HG02938 (cell line): ENCODE measurements at regions not wholly inside any gene's neighbourhood (a gene's known extent, or its start where the extent isn't known, plus 50 kb on each side); places are given as distances from the start of the nearest gene placed in this dataset.
"Not testable (repeated sequence)": the region's sequence is repeated elsewhere in the genome, so short reads cannot be mapped to it uniquely, and the experiment has no call there.

Experiments
- ATAC-seq: cut with Tn5 transposase; IDR thresholded peaks from one replicate; pipeline ENCODE4 v1.9.1; 2021; ENCODE audit warnings: mild to moderate bottlenecking, moderate library complexity; ENCODE audit not compliant: unreplicated experiment

DNA sequence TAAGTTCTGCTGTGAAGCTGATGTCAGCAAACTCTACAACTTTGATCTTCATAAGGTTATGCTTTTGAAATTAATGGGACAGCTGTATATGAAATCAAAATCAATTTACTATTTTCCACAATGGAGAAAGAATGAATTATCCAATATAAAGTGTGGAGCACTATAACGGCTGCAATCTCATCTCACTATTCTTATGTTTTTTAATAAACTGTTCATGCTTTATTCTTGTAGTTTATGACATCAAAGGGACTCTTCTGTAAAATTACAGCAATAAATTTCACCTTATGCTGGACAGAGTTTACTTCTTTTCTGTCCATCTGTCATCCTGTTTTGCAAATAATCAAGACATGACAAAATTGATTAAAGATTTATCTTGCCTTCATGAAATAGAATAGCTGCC lies 192.5 kb downstream of the TECRL start:
- ATAC-seq = no peak

DNA sequence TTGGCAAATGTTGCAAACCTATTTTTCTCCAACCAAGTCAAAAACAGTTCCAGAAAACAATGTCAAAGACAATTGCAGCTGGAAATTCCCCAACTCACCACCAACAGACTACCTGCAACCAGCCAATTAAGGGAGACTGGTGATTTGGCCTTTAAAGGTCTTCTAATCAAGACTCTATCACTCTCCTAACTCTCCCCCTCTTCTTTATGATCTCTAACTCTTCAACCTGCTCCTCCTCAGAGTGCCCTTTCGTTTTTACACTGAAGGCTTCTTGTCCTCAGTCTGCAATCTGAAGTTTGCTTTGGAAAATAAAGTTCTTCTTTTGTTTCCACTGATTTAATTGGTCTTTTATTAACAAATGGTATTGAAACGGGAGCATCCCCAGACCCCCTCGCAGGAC lies 203.9 kb downstream of the TECRL start:
- ATAC-seq = no peak

DNA sequence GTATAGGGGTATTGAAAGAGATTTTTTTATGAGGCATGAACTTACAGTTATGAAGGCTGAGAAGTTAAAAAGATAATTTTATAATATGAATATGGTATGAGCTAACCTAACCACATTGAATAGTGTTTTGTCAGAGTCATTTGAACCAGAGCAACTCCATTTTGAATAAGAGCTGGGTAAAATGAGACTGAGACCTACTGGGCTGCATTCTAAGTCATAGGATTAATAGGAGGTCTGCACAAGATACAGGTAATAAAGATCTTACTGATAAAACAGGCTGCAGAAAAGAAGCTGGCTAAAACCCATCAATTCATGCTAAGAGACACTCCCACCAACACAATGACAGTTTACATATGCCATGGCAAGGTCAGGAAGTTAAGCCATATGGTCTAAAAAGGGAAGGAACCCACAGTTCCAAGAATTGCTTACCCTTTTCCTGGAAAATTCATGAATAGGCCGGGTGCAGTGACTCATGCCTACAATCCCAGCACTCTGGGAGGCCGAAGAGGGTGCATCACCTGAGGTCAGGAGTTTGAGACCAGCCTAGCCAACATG lies 209.2 kb downstream of the TECRL start:
- no peak for ATAC-seq

DNA sequence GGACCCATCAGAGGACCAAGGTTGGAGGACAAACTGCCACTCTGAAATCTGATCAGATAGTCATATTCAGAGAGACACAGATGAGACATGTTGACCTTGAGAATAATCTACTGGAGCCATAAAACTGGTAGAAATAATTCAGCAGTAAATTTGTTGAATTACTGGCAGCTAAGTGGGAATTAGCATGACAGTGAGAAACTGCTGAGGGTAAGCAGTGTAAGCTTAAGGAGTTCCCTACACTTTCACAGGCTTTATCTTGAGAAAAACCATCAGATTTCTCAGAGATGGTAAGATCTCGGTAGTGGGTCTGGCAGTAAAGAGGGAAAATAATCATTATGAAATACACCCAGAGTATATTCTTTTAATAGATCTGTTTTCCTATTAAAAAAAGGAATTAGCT lies 213.7 kb downstream of the TECRL start:
- no peak for ATAC-seq

DNA sequence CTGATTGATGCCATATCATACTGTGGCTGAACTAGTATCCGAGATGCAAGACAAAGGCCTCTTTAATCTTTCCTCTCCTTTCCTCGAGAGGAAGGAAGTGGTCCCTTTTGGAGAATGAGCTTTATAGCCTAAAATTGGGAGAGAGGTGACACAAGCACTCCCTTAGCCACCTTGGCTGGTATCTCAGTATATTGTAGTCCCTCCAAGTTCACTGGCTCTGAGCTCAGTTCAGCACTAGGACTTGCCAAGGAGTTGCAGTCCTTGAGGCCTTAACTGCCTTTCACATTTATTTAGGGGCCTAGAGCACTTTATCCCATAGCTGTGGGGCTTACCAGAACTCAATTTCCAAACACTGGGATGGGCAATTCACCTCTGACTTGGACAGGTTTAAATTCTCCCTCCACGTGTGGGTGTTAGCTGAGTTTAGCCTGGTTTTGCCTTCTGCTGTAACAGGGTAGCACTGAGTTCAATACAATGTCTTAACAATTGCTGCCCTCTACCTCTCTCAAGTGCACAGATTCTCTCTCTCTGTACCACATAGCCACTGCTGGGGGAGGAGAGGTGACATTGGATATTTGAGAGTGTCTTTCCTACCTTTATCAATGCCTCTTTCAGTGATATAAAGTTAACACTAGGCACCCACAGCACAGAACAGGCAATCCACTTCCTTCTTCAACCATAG lies 216.4 kb downstream of the TECRL start:
- no peak for ATAC-seq

GRCh38 chr4:64174247-64174882 lies 234.9 kb downstream of the TECRL start:
- no peak for ATAC-seq

DNA sequence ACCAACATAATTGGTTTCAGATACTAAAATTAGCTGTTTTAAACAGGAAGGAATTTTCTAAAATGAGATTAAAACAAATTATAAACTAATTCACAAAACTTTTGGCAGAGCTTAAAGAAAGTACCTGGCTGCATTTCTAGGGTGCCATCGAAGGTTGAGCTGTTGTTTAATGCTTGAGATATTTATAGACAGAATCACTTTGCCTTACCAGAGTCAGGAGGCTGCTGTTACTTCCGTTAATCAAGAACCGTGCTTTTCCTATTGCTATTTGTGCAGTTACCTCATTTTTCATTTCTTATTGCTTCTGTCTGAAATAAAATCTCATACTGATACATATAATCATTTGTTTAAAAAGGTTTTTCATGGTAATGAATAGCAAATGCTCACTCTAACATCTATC lies 242.9 kb downstream of the TECRL start:
- no peak for ATAC-seq

DNA sequence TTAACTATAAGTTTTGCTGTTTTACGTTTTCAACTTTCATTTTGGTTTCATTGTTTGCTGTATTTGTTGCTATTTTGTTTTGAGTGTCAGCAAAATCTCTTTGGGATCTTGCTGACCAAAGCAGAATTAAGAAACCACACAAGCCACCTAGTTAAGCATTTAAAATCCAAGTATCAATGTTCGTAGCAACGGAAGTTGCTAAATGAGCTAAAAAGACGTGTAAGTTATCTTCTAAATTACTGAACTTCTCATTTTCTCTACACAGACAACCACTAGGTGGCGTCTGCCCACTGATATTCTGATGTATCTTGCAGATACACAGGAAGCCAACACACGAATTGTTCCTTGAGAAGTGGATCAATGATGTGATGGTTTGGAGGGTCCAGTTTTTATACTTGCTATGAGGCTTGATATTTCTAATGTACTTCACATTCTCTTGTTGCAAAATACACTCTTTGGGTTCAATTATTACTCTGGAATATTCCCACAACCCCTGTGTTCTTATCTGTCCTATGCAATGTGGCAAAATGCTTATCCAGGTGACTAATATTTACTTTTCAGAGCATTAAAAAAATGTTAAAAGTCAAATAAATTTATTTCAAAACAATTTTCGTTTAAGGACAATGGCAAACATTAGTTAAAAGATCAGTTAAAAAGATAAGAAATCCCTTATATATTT lies 250.5 kb downstream of the TECRL start:
- peak; percentile 81 for ATAC-seq

DNA sequence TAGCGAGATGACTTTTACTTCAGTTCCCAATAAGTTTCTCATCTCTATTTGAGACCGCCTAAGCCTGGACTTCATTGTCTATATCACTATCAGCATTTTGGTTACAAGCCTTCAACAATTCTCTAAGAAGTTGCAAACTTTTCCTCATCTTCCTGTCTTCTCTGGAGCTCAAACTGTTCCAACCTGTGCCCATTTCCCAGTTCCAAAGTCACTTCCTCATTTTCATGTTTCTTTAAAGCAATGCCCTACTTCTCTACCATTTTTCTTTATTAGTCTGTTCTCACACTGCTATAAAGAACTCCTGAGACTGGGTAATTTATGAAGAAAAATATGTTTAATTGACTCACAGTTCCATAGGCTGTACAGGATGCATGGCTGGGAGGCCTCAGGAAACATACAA lies 251.9 kb downstream of the TECRL start:
- ATAC-seq = no peak

- ATAC-seq = no peak
Measured at GRCh38 chr4:64156253-64156652, 253.0 kb downstream of the TECRL start.

GRCh38 chr4:64146030-64146429 lies 263.2 kb downstream of the TECRL start:
- no peak for ATAC-seq

DNA sequence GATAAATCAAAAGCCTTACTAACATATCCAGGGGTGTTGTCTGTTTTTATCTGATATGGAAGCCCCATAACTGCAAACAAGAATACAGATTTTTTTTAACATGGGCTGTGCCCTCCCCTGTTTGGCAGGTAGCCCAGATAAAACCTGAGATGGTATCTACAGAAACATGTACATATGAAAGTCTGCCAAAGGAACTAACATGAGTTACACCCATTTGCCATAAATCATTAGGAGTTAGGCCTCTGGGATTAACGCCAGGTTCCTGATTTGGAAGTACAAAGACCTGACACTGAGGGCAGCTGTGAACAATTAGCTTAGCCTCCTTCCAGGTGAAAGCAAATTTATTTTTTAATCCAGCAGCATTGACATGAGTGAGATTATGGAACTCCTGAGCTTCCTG lies 264.3 kb downstream of the TECRL start:
- ATAC-seq = no peak

GRCh38 chr4:64130907-64131306 lies 278.3 kb downstream of the TECRL start:
- ATAC-seq = no peak

GRCh38 chr4:64125354-64125753 lies 283.9 kb downstream of the TECRL start:
- ATAC-seq = no peak

DNA sequence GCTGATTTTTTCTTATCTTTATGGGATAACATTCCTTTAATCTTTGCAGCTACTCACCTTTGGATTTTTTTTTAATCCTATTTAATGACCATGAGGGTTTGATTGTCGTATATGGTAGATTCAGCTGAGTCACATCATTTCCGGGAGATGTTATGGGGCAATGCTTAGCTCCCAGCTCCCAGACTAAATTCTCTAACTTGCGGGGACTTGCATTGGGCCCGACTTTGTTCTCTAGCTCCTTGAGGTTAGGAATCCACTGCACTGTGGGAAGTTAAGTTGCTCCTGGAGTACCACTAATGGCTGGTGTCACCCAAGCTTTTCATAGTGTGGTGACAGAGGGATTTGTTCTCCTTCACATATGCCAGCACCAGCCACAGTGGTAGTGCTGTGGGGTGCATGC lies 287.4 kb downstream of the TECRL start:
- no peak for ATAC-seq

DNA sequence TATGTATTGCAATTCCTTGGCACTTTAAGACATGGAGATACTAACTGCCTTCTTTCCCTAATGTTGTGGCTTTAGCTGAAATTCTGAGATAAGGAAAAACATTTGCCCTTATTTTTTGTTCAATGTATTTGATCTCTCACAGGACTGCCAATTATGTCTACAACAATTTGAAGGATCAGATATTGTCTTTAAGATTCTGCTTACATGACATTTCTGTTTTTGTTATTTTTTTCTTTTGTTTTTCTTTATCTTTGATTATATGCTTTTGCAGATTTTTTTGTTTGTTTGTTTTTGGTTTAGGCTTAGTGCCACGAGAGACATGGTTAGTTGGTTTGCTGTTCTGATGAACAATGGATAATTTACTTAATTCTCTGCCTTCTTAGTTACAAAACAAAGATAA lies 303.3 kb downstream of the TECRL start:
- ATAC-seq = no peak

GRCh38 chr4:64095398-64095797 lies 313.9 kb downstream of the TECRL start:
- no peak for ATAC-seq

GRCh38 chr4:64079316-64079715 lies 329.9 kb downstream of the TECRL start:
- no peak for ATAC-seq

GRCh38 chr4:64068096-64068495 lies 341.2 kb downstream of the TECRL start:
- no peak for ATAC-seq

DNA sequence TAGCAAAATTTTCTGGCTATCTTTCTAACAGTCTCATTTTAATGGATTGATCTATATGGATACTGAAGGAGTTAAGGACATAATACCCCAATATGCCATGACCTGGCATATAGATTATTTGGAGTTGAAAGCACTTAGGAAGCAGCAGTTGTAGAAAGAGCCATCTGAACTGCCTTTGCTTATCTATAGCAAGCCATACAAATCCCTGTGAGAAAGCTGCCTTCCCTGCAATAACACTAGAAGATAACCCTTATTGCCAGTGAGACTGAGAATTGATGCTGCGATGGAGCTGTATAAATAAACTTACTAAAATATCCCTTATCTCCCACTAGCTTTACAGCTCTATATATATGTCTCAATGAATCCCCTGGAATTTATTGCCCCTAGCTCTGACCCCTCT lies 346.3 kb downstream of the TECRL start:
- ATAC-seq = no peak

DNA sequence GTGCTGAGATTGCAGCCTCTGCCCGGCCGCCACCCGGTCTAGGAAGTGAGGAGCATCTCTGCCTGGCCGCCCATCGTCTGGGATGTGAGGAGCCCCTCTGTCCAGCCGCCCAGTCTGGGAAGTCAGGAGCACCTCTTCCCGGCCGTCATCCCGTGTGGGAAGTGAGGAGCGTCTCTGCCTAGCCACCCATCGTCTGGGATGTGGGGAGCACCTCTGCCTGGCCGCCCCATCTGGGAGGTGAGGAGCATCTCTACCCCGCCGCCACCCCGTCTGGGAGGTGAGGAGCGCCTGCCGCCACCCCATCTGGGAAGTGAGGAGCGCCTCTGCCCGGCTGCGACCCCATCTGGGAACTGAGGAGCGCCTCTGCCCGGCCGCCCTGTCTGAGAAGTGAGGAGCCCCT lies 372.2 kb downstream of the TECRL start:
- ATAC-seq = not testable (repeated sequence)

GRCh38 chr4:64022560-64022959 lies 386.7 kb downstream of the TECRL start:
- no peak for ATAC-seq
